ENCODE measurements at regions not wholly inside any gene's neighbourhood (a gene's known extent, or its start where the extent isn't known, plus 50 kb on each side); places are given as distances from the start of the nearest gene placed in this dataset.

DNA sequence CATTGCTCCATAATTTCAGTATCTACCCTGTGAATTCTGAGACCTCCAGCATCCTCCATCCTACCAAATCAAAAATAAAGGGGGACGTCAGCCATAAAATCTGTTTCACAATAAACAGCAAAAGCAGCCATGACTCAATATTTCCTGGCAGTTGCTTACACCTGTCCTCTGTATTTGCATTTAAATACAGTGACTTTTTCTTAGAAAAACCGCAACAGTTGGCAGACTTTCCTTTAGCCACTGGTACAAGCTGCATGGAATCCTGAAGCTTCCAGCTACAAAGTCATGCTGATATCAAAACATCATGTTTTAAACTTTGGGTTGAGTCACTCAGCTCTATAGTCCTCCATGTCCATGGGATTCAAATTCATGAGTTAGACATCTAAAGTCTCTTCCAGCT lies 278.0 kb upstream of the KAZN start:
- TF ChIP-seq CTCF (IDR thresholded peaks at IDR 0.05; ENCODE audit: low read depth, low read length, missing control alignments): no peak
- no peak overlapping the region for H3K4me3 ChIP-seq (ENCODE audit: low read depth, low read length)
- in situ Hi-C loops (cut with HindIII; ENCODE audit: low sequenced_read_pairs): no loop called here
- DNase-seq (ENCODE audit: low read depth): peak; percentile 100

DNA sequence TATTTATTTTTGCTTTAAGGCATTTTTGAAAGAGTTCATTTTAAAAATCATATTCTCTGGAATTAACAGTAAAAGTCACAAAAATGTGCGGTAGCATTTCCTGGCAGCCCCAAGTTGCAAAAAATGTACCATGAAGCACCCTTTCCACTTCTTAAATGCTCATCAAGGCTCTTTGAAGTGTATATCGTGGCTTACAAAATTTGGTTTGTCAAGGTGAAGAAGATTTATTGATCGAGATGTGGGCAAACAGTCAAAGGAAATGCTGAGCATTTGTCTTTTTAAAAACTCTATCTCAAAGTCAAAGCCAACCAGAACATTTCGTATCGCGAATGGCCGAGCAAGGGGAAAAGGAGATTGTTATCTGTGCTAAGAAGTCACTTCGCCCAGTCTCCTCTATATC lies 277.5 kb upstream of the KAZN start:
- no peak for DNase-seq (ENCODE audit: low read depth)
- TF ChIP-seq CTCF (IDR thresholded peaks at IDR 0.05; ENCODE audit: low read depth, low read length, missing control alignments): no peak
- in situ Hi-C loops (cut with HindIII; ENCODE audit: low sequenced_read_pairs): no loop called here
- no peak overlapping the region for H3K4me3 ChIP-seq (ENCODE audit: low read depth, low read length)

DNA sequence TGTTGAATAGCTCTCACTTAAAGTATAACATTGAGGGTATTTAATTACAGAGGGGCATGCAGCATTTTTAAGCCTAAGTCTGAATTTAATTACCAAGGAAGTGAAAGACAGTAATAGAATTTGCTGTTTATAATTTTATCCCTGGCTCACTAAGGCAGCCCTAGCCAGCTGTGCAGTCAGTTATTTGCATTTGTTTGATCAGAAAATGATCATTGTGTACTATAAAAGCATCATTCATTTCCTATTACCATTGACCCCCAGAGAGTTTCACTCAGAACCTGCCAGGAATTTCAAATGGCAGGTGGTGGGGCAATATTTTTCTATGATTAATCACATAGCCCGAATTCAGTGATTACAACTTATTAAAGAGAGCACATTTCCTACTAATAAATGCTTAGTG lies 277.1 kb upstream of the KAZN start:
- DNase-seq (ENCODE audit: low read depth): no peak
- TF ChIP-seq CTCF (IDR thresholded peaks at IDR 0.05; ENCODE audit: low read depth, low read length, missing control alignments): no peak
- no peak overlapping the region for H3K4me3 ChIP-seq (ENCODE audit: low read depth, low read length)
- in situ Hi-C loops (cut with HindIII; ENCODE audit: low sequenced_read_pairs): no loop called here

DNA sequence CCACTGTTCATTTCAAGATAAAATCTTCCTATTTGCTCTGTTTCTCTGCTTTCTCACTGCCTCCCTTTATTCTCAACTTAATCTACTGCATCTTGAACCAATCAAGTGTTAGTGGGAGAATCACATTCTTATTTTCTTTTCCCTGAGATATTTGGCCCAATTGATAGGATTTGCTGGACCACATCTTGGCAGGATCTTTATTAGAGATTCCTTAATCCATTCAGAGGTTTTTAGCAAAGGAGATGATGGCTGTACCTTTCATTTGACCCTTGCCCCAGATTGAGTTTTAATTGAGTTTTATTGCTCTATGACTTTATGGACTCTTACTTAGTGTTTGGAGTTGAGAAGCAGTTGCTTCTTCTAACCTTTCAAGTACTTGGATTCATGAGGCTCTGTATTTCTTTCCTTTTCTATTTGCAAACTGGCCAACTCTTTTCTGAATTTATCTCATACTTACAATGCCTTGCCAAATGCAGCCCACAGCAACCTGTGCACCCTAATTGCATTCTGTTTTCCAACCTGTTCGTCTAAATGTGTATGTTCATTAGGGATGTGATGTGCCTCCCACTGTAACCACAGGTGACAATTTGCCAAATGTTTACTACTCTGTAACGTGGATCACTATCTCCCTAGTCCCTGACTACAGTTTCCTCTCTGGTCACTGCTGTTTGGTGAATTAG lies 274.8 kb upstream of the KAZN start:
- in situ Hi-C loops (cut with HindIII; ENCODE audit: low sequenced_read_pairs): no loop called here
- no peak for TF ChIP-seq CTCF (IDR thresholded peaks at IDR 0.05; ENCODE audit: low read depth, low read length, missing control alignments)
- DNase-seq (ENCODE audit: low read depth): no peak
- no peak overlapping the region for H3K4me3 ChIP-seq (ENCODE audit: low read depth, low read length)

DNA sequence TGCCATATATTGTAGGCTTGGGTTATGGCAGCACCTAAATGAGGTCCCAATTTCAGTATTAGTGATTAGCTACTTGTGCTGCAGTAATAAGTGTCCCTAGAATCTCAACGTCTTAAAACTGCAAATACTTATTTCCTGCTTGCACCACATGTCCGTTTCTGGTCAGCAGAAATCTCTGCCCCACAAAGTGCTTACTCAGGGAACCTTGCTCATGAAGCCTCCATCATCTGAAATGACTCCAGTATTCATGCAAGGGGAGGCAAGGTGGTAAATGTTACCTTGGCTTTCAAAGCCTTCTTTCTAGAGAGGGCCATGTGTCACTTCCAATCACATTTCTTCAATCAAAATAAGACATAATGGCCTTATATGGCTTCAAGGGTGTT lies 274.2 kb upstream of the KAZN start:
- in situ Hi-C loops (cut with HindIII; ENCODE audit: low sequenced_read_pairs): no loop called here
- DNase-seq (ENCODE audit: low read depth): no peak
- no peak for TF ChIP-seq CTCF (IDR thresholded peaks at IDR 0.05; ENCODE audit: low read depth, low read length, missing control alignments)

GRCh38 chr1:14326857-14327256 lies 271.6 kb upstream of the KAZN start:
- no peak for TF ChIP-seq CTCF (IDR thresholded peaks at IDR 0.05; ENCODE audit: low read depth, low read length, missing control alignments)
- DNase-seq (ENCODE audit: low read depth): no peak

More for the DNA sequence above, 274.2 kb upstream of the KAZN start:
- no peak overlapping the region for H3K4me3 ChIP-seq (ENCODE audit: low read depth, low read length)

More at GRCh38 chr1:14326857-14327256, 271.6 kb upstream of the KAZN start:
- no peak overlapping the region for H3K4me3 ChIP-seq (ENCODE audit: low read depth, low read length)
- in situ Hi-C loops (cut with HindIII; ENCODE audit: low sequenced_read_pairs): no loop called here
